CD4-positive, alpha-beta T cell treated with Interleukin-6 at 100 ng/mL for 8 hours (primary cell): ENCODE measurements at regions not wholly inside any gene's neighbourhood (a gene's known extent, or its start where the extent isn't known, plus 50 kb on each side); places are given as distances from the start of the nearest gene placed in this dataset.

Experiments
- DNase-seq: peaks from one replicate; pipeline ENCODE4 v3.0.0-alpha.2; 2020; ENCODE audit warnings: mixed read lengths, low spot score

DNA sequence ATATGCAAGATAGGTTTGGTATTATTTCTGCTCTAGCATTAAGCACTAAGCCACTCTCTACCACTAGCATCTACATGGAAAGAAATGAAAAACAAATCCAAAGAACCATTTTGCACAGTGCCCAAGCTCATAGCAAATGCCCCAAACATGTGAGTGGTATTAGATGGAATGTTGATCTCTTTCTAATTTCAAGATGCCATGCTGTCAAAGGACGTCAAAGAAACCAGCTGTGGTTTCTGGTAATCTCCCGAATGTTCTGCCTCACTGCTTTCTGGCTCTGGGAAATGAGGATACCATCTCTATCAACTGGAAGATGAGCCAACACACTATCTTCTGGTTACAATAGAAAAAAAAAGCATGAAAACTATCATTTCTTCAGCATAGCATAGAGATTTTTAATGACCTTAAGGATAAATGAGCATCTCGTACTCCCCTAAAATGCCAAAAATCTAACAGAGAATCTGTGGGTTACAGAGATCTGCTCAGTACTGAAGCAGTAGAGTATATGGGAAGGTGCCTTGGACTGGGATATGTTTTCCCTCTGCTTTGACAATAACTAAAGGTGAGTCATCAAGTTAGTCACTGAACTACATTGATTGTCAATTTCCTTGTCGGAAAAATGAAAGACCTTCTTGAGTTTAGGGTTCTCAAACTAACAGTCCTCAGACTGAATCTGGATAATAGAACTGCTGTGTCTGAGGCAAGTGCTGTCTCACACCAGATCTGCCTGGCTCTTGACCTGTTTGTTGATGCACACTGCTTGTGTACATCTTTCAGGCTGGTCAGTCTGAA lies 244.8 kb upstream of the NCKAP5 start:
- DNase-seq, result no peak

DNA sequence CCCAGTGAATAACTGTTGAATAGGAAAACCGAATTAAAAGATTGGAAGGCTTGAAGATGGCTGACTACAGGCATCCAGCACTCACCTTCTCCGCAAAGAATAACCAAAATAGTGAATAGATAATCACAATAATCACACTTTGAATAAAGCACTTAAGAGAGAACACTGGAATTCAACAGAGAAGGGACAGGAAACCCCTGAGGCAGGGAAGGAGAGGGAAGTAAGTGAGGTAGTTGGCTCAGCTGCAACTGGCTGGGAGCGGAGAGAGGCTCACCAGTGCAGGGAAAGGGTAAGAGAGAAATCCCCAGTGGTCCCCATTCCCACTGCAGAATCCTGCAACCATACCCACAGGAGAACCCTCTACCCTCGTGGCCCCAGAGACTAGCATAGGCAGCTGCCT lies 246.6 kb upstream of the NCKAP5 start:
- no peak for DNase-seq

DNA sequence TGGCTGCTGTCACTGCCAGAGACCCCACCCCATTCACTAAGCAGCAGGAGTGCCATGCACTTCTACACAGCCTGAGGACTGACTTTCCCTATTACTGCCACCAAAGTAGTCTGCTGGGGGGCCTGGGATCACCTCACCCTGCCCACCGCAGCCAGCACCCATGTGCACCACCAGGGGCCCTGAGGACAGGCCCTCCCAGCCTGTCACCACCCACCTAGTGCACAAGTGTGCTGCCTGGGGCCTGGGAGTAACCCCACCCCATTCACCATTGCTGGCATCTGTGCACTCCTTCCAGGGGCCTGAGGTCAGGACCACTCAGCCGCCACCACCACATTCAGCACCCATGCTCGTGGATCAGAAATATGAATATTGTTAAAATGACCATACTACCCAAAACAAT lies 247.8 kb upstream of the NCKAP5 start:
- DNase-seq, result no peak

DNA sequence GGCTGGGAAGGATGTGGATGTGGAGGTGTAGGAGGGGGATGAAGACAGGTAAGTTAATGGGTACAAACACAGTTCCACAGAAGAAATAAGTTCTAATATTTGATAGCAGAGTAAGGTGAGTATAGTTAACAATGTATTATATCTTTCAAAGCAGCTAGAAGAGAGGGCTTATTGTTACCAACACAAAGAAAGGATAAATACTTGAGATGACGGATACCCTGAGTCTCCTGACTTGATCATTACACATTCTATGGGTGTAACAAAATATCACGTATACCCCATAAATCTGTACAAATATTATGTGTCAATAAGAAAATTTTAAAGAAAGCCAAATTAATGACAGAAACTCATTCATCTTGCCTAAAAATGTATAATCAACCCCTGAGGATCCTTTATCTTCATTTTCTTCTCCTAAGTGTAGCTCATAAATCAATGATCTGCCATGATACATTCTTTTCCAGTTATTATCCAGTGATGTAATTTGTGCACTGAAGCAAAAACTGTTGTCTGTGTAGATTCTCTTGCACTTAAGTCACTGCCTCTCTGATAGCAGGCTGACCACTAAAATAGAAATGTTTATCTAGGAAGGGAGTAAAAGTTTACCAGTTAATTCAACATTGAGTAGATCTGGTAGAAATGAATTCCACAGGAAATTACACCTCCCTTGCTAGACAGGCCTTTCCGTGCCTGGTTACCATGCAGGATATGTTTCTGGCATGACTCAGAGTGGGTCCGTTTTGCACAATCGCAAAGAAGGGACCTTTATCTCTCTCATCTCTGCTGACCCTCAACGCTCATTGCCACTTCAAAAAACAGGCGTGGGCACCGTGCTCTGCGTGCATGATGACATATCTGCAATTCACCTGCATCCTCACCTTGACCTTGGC lies 249.7 kb upstream of the NCKAP5 start:
- no peak for DNase-seq

DNA sequence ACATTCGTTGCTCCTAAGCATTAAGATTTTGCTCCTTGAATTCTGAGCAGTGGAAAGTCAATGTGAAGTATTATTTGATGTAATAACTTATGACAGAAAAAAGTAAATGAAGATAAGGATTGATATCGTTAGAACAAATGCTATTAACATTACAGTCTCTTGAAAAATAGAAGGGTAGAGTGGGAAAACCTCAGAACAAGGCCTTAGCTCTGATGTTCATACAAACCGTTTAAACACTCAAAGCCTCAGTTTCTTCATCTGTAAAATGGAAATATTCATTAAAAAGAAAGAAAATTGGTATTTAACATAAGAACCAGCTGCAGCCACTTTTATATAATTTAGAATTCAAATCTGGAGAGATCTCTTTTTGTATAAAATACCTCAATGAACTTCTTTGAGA lies 250.4 kb upstream of the NCKAP5 start:
- no peak for DNase-seq

DNA sequence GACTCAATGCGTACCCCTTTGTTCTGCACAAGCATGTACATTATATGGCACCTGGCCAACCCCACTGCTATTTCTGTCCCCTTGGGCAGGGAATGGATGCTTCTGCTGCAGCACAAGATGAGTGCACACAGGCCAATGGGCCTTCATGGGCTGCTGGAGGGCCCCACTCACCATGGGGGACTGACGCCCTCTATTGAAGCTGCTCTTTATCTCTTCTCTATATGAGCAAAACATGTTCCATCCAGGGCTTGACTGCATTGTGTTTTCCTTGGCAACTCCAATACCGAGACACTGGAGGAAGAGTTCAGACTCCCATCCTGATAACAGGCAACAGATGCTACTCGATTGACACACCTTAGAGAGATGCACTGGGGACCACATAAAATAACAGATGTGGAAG lies 251.6 kb upstream of the NCKAP5 start:
- DNase-seq, result no peak

DNA sequence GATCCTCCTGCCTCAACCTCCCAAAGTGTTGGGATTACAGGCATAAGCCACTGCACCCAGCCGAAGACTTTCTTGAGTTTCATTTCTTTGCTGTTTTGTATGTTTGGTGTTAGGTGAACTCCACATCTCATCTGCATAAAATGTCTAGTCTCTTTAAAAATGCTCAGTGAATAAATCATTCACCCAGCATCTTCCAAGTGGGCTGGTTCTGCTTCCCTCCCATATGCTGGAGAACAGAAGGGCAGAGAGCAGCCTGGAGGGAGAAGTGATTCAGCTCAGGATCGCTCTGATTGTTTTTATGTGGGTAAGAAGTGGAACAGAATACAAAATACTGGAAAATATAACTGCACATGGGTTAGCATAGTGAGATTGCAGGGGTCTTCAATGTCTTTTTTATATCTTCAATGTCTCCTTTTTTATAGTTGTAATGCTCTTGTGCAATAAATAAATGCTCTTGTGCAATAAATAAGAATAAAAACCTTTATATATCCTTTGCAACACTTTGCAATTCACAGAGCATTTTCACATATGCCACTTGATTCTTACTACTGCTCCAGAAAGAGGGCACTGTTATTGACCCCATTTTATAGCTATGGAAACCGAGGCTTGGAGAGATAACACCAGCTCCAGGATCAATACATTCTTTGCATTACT lies 253.0 kb upstream of the NCKAP5 start:
- DNase-seq, result no peak

DNA sequence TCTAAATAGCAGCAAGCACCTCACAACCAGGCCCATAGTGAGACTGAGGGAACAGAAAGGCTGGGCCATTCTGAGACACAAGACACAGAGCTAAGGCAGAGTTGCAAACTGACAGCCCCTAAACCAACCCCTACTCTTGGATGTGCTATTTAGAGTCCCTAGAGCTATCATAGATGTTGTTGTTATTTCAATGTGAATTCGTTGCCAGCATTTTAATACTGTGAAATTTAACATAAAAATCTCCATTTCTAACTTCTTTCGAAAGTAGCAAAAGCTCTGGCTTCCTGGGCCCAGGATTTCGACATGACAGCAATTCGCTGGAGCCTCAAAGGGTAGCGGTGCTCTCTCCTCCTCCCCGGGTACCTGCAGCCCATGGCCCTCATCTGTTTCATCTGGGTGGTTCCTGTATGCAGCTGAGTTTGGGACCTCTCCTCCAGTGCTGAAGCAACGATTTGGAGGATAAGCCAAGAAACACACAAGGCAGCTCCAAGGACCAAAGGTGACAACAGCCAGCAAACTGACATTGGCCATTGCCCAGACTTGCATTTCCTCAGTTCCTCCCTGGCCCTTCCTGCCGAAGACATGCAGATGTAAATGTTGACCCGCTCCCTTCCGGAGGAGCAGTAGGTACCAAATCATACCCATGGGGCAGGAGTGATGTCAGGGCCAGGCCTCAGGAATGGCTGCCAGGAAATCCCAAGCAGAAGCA lies 254.4 kb upstream of the NCKAP5 start:
- no peak for DNase-seq

DNA sequence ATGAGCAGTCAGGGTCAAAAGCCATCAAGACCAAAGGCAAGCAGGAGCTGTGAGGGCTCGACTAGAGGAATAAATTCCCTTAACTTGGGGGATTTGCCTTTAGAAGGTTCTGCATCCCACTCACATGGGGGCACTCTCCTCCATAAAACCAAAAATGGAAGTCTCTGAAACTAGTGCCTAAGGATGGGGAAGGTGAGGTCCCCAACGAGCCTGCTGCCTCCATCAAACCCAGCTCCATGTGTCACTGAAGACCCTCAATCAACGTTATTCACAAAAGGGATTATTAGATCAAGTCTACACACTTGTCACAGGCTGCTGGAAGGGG lies 254.9 kb upstream of the NCKAP5 start:
- no peak for DNase-seq

DNA sequence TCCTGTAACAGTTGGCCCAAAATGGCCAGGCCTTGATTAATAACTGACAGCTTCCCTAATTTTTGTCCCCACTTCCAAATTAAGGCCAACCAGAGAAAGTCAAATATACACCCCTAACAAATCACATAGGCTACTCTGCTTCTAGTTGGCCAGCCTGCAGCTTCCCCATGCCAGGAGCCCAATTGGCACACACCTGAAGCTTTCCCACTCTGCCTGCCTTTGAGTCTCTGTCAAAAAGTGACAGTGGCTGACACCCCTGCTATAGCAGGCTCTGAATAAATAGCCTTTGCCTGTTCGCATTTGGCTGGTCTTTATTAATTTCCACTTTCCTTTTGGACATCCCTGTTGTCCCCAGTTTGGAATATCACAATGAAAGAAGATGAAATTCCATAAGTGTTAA lies 256.6 kb upstream of the NCKAP5 start:
- no peak for DNase-seq

DNA sequence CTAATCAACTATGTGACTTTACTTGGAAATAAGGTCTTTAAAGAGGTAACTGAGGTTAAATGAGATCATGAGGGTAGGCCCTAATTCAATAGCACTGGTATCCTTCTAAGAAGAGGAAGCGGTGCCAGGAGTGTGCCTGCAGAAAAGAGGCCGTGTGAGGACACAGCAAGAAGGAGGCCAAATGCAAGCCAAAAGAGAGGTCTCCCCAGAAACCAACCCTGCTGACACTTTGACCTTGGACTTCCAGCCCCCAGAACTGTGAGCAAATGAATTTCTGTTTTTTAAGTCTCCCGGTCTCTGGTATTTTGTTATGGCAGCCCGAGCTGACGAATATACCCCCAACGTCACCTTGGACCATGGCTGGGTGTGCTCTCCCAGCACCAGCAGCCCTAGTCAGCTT lies 257.5 kb upstream of the NCKAP5 start:
- no peak for DNase-seq

DNA sequence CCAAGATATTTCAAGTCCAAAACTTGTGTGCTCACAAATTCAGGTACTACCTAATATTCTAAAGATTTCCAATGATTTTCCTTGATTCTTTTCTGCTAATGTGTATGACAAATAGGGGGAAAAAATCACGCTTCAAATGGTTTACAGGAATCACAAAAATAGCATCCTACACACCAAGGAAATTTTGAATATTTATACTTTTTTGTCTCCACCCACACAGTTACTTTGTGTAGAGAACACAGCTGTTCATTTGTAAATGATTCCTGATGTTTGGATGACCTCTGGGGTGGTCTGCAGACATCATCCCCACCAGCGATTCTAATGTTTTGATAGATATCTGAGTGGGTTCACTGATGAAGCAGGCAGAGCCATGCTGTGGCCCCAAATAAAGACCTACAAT lies 260.6 kb upstream of the NCKAP5 start:
- DNase-seq, result no peak

DNA sequence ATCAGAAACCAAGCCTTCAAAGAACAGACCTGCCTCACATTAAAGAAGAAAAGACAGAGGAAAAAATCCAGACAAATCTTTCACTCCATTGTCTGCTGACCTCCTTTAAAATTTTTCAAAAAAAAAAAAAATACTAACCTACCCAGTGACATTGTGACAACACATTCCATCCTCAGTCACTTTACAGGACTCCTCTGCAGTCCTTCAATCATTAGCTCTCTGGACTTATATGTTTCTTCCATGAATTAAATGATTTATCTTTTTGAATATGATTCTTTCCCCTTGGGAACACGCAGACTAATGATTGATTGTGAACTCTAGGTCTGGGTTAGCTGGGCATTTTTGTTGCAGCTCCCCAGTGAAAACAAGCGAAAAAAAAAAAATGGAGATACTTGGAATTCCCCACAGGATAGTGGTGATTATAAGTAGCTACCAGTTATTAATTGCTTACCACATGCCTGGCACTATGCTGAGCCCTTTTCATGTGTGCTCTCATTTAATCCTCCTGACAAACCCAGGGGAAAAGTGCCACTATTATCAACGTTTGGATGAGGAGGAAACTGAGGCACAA lies 261.3 kb upstream of the NCKAP5 start:
- no peak for DNase-seq

DNA sequence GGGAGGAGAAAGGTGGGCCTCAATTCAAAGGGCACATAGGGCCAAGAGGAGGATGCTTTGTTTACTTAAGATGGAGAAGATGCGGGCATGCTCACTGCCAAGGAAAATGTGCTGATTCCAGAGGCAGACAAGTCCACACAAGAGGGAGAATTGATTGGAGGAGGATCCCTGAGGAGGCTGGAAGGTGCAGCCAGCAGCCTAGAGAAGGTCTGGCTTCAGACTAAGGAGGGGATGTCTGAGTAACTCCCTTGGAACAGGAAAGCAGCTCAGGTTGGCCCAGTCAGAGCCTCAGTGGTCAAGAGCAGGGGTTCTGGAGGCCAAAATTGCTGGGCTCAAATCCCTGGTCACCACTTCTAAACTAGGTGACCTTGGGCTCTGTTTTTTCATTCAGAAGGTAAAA lies 265.5 kb upstream of the NCKAP5 start:
- no peak for DNase-seq

DNA sequence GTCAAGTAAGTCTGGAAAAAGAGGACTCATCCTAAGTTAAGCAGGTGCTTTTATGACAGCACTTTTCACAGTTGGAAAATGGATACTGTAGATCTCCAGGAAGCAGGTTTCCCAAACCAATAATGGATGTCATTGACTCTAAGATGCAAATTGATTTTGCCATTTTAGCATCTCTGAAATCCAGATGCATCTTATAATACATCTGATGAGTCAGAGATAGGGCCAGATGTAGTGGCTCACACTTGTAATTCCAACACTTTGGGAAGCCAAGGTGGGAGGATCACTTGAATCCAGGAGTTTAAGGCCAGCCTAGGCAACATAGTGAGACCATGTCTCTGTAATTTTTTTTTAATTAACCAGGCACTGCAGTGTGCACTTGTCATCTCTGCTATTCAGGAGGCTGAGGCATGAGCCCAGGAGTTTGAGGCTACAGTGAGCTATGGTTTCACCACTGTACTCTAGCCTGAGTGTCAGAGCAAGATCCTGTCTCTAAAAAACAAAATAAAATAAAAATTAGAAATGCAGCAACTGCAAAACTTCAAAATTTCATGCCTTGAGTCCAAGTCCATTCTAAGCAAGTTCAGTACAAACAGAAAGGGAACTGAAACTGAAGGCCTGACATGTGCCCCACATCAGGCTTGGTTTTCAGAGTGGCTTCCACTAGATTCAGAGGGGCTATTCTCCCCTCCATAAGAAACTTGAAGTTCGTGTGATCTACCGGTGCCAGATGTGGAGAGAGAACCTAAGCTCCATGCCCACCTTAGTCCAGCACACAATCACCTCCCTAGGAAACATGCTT lies 267.8 kb upstream of the NCKAP5 start:
- DNase-seq, result no peak

DNA sequence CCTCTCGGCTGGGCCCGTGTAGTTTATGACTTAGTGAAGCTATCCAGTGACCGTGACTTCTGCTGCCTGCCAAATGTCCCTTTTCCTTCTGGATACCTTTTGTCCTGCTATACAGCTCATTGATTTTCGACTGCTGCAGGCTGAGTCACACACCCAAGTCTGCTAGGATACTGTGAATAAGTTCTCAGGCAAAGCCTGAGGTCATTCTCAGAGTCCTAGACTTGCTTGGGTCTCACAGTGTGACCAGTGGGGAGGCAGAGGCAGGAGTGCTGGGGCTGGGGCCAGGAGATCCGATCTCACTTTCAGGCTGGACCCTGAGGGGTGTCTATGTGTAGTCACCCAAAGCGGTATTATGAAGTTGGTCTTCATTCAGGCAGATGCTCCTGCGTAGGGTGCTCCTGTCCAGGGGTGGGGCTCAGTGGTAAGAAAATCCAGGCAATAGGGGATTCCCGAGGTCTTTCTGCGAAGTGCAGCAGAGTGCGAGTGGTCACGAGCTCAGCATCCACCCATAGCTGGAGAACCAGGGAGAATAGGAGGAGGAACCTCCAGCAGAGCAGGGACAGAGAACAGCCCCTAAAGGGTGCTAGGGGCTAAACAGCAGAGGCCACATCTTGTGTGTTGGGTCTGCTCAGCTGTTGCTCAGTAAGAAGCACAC lies 268.6 kb upstream of the NCKAP5 start:
- no peak for DNase-seq

DNA sequence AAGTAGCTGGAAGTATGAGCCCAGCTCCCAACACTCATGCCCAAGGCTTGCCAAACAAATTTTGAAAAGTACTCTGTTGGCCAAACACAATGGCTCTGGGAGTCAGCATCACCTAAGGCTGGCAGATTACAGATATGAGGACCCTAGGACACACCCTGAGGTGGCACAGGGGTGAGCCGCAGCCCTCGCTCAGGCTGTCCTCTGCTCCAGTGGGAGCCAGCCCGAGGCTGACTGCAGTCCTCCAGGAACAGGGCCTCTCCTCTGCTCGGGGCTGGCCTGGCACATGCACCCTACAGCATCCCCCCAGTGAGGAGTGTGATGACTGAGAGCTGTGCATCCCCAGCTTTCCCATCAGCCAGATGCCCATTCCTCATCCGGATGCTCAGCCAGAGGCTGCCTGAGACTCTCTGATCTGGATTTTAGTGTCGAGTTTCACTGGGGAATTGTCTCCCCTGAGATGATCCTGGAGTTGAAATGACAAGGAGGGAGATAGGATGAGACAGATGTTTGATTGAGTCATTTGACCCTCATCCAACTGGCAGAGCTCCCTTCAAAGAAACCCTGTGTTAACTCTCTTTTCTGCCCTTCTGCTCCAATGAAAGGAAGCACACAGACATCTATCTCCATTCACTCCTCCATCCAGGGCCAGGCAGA lies 269.3 kb upstream of the NCKAP5 start:
- no peak for DNase-seq

DNA sequence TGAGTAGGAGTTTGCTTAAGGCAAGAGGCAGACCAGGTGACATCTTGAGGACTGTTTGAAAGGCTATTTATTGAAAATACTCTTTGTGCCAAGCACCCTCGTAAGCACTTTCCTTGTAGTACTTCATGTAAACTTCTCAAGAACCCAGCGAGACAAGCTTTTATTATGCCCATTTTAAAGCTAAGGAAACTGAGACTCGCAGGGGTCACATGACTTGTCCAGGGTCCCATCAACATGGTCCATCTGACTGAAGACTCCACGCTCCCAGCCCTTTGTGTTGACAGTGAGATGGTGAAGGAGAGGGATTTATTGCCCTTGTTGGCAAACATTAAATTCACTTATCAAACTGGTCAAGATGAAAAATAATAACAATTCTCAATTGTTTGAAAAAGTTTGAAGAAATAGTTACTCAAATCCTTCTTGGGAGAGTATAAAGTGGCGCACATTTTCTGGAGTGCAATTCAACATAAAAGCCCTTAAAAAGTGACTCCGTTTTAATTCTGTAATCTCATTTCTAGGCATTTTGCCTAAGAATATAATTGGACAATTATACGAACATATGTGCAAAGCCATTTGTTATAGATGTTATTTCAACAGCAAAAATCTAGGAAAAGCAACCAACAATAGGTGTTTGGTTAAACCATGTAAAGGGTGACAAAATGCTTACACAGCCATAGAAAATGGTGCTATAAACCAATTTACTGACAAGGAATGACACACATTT lies 270.5 kb upstream of the NCKAP5 start:
- no peak for DNase-seq

DNA sequence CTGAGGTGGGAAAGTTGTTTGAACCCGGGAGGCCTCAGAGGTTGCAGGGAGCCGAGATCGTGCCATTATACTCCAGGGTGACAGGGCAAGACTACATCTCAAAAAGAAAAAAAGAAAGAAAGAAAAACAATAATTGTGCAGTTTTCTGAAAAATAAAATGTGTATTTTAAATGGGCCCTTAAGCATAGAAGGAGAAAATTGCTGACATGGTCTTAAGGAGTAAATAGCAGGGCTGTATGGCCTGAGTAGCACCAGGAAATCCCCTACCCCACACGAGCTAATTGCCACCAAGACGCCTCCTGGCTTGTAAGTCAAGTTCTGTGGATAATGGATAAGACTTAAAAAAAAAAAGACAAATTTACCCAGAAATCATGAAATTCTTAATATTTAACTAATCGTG lies 271.4 kb upstream of the NCKAP5 start:
- no peak for DNase-seq

DNA sequence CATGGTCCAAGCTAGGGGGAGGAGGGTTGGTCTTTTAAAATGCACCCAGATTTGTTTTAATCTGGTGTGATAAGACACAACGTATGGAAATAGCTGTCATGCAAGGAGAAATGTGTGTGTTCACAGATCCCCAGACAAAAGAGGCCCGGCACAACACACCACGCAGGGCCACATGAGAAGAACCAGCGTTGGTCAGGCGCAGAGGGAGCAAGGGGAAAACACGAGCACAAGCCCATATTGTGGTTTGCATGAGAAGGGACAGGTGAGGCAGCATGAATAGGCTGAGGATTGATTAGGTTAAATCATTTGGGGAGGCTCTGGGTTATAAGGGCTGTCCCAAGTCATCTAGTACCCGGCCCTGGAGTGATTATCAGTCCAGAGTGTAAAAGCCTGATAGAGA lies 272.5 kb upstream of the NCKAP5 start:
- no peak for DNase-seq
